Activated T-helper 1 cell treated with anti-CD3 and anti-CD28 coated beads, Interleukin-2, amount 50 U/mL, for 16 hours (primary cell): ENCODE measurements at regions not wholly inside any gene's neighbourhood (a gene's known extent, or its start where the extent isn't known, plus 50 kb on each side); places are given as distances from the start of the nearest gene placed in this dataset.

ENCODE experiments used
- DNase-seq, 2 donors: peaks; one replicate each; pipeline ENCODE4 v3.0.0-alpha.2; 2020; ENCODE audit warnings: low read depth in 1 of 2, low spot score in 1 of 2

- DNase-seq: no peak
Observed at GRCh38 chr9:95678759-95679158, 162.0 kb upstream of the PTCH1 start.

GRCh38 chr9:95670122-95670521 is 153.4 kb upstream of the PTCH1 start:
- DNase-seq: no peak

GRCh38 chr9:95669253-95669652 is 152.5 kb upstream of the PTCH1 start:
- no peak for DNase-seq

GRCh38 chr9:95667789-95668188 is 151.0 kb upstream of the PTCH1 start:
- DNase-seq: no peak

GRCh38 chr9:95666785-95667155 is 150.0 kb upstream of the PTCH1 start:
- DNase-seq: no peak

GRCh38 chr9:95666096-95666784 is 149.5 kb upstream of the PTCH1 start:
- no peak for DNase-seq

- no peak for DNase-seq
Observed at GRCh38 chr9:95653246-95653645, 136.5 kb upstream of the PTCH1 start.

GRCh38 chr9:95650720-95651119 is 133.9 kb upstream of the PTCH1 start:
- DNase-seq: no peak

- DNase-seq: no peak
Observed at GRCh38 chr9:95649801-95650213, 133.0 kb upstream of the PTCH1 start.

- no peak for DNase-seq
Observed at GRCh38 chr9:95648225-95648624, 131.5 kb upstream of the PTCH1 start.

- DNase-seq: no peak
Observed at GRCh38 chr9:95645992-95646391, 129.2 kb upstream of the PTCH1 start.

- DNase-seq: no peak
Observed at GRCh38 chr9:95645579-95645978, 128.8 kb upstream of the PTCH1 start.

- DNase-seq: no peak
Observed at GRCh38 chr9:95644377-95644776, 127.6 kb upstream of the PTCH1 start.

GRCh38 chr9:95643619-95644018 is 126.8 kb upstream of the PTCH1 start:
- no peak for DNase-seq

- no peak for DNase-seq
Observed at GRCh38 chr9:95642189-95642588, 125.4 kb upstream of the PTCH1 start.

GRCh38 chr9:95641586-95641985 is 124.8 kb upstream of the PTCH1 start:
- DNase-seq: no peak

- no peak for DNase-seq
Observed at GRCh38 chr9:95640336-95640735, 123.6 kb upstream of the PTCH1 start.

GRCh38 chr9:95635986-95636671 is 119.4 kb upstream of the PTCH1 start:
- no peak for DNase-seq

- no peak for DNase-seq
Observed at GRCh38 chr9:95634536-95634935, 117.8 kb upstream of the PTCH1 start.

GRCh38 chr9:95634114-95634513 is 117.3 kb upstream of the PTCH1 start:
- DNase-seq: no peak

- no peak for DNase-seq
Observed at GRCh38 chr9:95629585-95629984, 112.8 kb upstream of the PTCH1 start.

- DNase-seq: no peak
Observed at GRCh38 chr9:95627802-95628201, 111.0 kb upstream of the PTCH1 start.
